Transverse colon (tissue), 4 donors: ENCODE measurements at regions not wholly inside any gene's neighbourhood (a gene's known extent, or its start where the extent isn't known, plus 50 kb on each side); places are given as distances from the start of the nearest gene placed in this dataset.
"Not testable (repeated sequence)": the region's sequence is repeated elsewhere in the genome, so short reads cannot be mapped to it uniquely, and the experiment has no call there.

Experiments
- DNase-seq: peaks from one replicate; pipeline ENCODE4 v3.0.0-alpha.2; 2019
- H3K27ac ChIP-seq, 4 donors: fragments of 200-600 bp; sonication (generic); 2 replicates each; pipeline ENCODE4 v1.5.1; 2016 to 2018; ENCODE audit warnings: inconsistent platforms in 4 of 4
- H3K27me3 ChIP-seq: fragments of 200-600 bp; sonication (generic); 2 replicates; pipeline ENCODE4 v1.5.1; 2017; ENCODE audit warnings: inconsistent platforms
- H3K36me3 ChIP-seq, 4 donors: fragments of 200-600 bp; sonication (generic); 2 replicates each; pipeline ENCODE4 v1.5.1; 2017 to 2019; ENCODE audit warnings: inconsistent platforms in 4 of 4
- H3K4me1 ChIP-seq, 4 donors: fragments of 200-600 bp; sonication (generic); 2 replicates each; pipeline ENCODE4 v1.5.1; 2017 to 2020; ENCODE audit warnings: inconsistent platforms in 4 of 4
- H3K4me3 ChIP-seq, 4 donors: fragments of 200-600 bp; sonication (generic); 1 replicate in 1 of 4; 2 replicates in 3 of 4; pipeline versions ENCODE4 v1.5.1 to v1.6.1; 2017 to 2019; ENCODE audit warnings: inconsistent platforms in 4 of 4
- H3K9me3 ChIP-seq, 2 donors: fragments of 200-600 bp; sonication (generic); 2 replicates each; pipeline ENCODE4 v1.5.1; 2017 to 2019; ENCODE audit warnings: inconsistent platforms in 2 of 2
- CTCF ChIP-seq, 5 experiments: fragments of 200-600 bp in 3 of 5; fragments of 450-650 bp in 2 of 5; sonication (generic) in 3 of 5; IDR thresholded peaks; 1 replicate in 2 of 5; 2 replicates in 3 of 5; pipeline ENCODE4 v1.5.1; 2016 to 2017; ENCODE audit warnings: antibody characterized with exemption in 5 of 5, inconsistent platforms in 3 of 5, mild to moderate bottlenecking in 2 of 5, moderate library complexity in 1 of 5
- POLR2AphosphoS5 ChIP-seq, 3 donors: sonication (generic); formaldehyde crosslinking; IDR thresholded peaks; one replicate each; pipeline ENCODE4 v1.6.1; 2016; ENCODE audit warnings: antibody characterized with exemption in 3 of 3
- WGBS, 2 donors: methylation state at CpG; one replicate each; pipeline ENCODE4 v1.1.5; 2018; ENCODE audit warnings: low coverage in 1 of 2; 5-methylcytosine and 5-hydroxymethylcytosine counted together
- in situ Hi-C, 4 donors: fragments of 200-750 bp; cut with MboI; loops; one replicate each; pipeline versions ENCODE4 v1.15.0 to v1.15.1; 2017; ENCODE audit warnings: low sequenced_read_pairs in 3 of 4, low pct_ligation_motif_present in 1 of 4, low pct_unique_long_range_greater_than_20kb in 1 of 4
- intact Hi-C: fragments of 100-400 bp; cut with DNase I; formaldehyde crosslinking; loops from one replicate; pipeline ENCODE4 v1.15.1; 2023; ENCODE audit warnings: low total_unique reads

GRCh38 chr17:30710276-30711088 is 114.0 kb downstream of the CRLF3 start:
- H3K27me3 ChIP-seq, DNase-seq, H3K36me3 ChIP-seq, H3K9me3 ChIP-seq, intact Hi-C loops: not testable (repeated sequence)
- WGBS, 2 donors = 33 to 86% methylated on average over 7 to 23 of the region's 31 CpGs
- in situ Hi-C loops = loop anchor here in 1 of 4 donors (25.0 kb wide), 1 partner anchor 223 kb away; the partner anchor contains the start of gene GOSR1
- Histone ChIP-seq H3K4me1 (peaks cover 0 to 34% (median 25%) of the 10 kb centered on the region in 4 donors), H3K4me3 (peak overlapping the region; percentile 55 to 91 (median 78)), H3K27ac (peak overlapping the region; percentile 18 to 87 (median 78))

- peak; percentile 35 for DNase-seq
- H3K36me3 ChIP-seq, H3K9me3 ChIP-seq, intact Hi-C loops: not testable (repeated sequence)
- H3K4me1 ChIP-seq = peaks cover 0 to 32% (median 24%) of the 10 kb centered on the region in 4 donors
- WGBS, 2 donors = 0% methylated on average over 45 of the region's 81 CpGs; no CpG with 5 or more reads in 1 of the 2 donors
- H3K27ac ChIP-seq = peak overlapping the region; percentile 18 to 87 (median 78)
- in situ Hi-C loops = loop anchor here in 1 of 4 donors (25.0 kb wide), 1 partner anchor 222 kb away; the partner anchor contains the start of gene GOSR1
- H3K4me3 ChIP-seq = peak overlapping the region; percentile 55 to 91 (median 78)
- peaks cover 14% of the 10 kb centered on the region for H3K27me3 ChIP-seq
Observed at GRCh38 chr17:30709561-30710275, 114.8 kb downstream of the CRLF3 start.

- DNase-seq, H3K36me3 ChIP-seq, intact Hi-C loops, H3K9me3 ChIP-seq: not testable (repeated sequence)
- Histone ChIP-seq H3K4me1 (peaks cover 0 to 29% (median 22%) of the 10 kb centered on the region in 4 donors), H3K27ac (peak overlapping the region; percentile 74 to 87 (median 81)), H3K4me3 (peak overlapping the region; percentile 55 to 91 (median 78)), H3K27me3 (peaks cover 14% of the 10 kb centered on the region)
- in situ Hi-C loops = loop anchor here in 1 of 4 donors (25.0 kb wide), 1 partner anchor 222 kb away; the partner anchor contains the start of gene GOSR1
- 2% methylated on average over 22 of the region's 64 CpGs; no CpG with 5 or more reads in 1 of the 2 donors for WGBS, 2 donors
Observed at GRCh38 chr17:30709096-30709495, 115.4 kb downstream of the CRLF3 start.

GRCh38 chr17:30708241-30709078 is 116.0 kb downstream of the CRLF3 start:
- peaks cover 0 to 29% (median 22%) of the 10 kb centered on the region in 4 donors for H3K4me1 ChIP-seq
- DNase-seq = peak; percentile 84
- H3K9me3 ChIP-seq, intact Hi-C loops, H3K36me3 ChIP-seq: not testable (repeated sequence)
- TF ChIP-seq CTCF (IDR thresholded peaks at IDR 0.05) (peak in 1 of 5 experiments; percentile 3), POLR2AphosphoS5 (IDR thresholded peaks at IDR 0.05) (peak; percentile 20 to 45 (median 26))
- H3K27me3 ChIP-seq = peaks cover 14% of the 10 kb centered on the region
- in situ Hi-C loops = loop anchor here in 1 of 4 donors (25.0 kb wide), 1 partner anchor 221 kb away; the partner anchor contains the start of gene GOSR1
- WGBS, 2 donors = 1% methylated on average over 60 of the region's 75 CpGs; no CpG with 5 or more reads in 1 of the 2 donors
- H3K27ac ChIP-seq = peak overlapping the region; percentile 74 to 87 (median 81)
- peak overlapping the region; percentile 55 to 91 (median 68) for H3K4me3 ChIP-seq

- intact Hi-C loops, H3K9me3 ChIP-seq, H3K36me3 ChIP-seq: not testable (repeated sequence)
- Histone ChIP-seq H3K27me3 (peaks cover 14% of the 10 kb centered on the region), H3K4me3 (peak overlapping the region; percentile 55 to 91 (median 68)), H3K27ac (peak overlapping the region; percentile 74 to 87 (median 81)), H3K4me1 (peaks cover 0 to 29% (median 22%) of the 10 kb centered on the region in 4 donors)
- in situ Hi-C loops = loop anchor here in 1 of 4 donors (25.0 kb wide), 1 partner anchor 220 kb away; the partner anchor contains the start of gene GOSR1
- 0 to 2% methylated on average over 6 to 18 of the region's 18 CpGs for WGBS, 2 donors
- DNase-seq = peak; percentile 37
Observed at GRCh38 chr17:30707724-30708240, 116.7 kb downstream of the CRLF3 start.

DNA sequence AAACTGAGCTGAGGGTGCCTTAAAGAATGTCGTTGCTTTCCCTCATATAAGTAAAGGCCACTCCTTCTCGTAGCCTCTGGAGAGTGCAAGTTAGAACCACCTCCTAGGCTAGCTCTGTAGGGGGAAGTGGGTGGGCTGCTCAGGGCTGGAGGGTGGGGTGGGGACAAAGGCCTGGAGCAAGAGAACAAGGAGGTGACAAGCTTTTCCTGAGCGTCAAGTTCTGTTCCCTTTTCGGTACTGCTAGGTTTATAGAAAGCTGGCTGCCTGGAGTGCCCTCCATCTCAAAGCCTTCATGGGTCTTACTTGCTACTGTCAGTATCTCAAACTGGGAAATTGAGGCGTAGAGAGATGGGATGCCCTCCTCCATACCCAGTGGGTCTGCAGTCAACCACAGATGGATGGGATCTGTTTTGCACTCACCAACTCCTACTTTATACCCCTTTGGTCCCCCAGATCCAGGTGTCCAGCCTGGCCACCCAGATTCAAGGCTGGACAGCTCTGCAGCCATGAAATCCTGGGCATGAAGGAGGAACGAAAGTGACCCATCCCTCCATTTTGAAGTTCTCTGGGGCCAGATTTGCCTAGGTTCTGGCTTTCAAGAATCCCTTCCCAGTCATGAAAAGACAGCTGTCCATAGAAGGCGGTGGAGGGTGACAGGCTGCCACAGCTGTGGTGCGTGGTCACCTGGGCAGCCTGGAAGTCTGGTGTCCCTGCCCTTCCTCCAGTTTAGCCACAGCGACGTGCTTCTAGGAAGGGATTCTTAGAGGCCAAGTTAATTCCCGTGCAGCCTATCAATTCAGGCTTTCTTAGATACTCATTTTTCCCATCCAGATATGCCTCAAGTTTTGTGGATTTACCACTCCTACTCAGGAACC is 117.8 kb downstream of the CRLF3 start:
- H3K27ac ChIP-seq, H3K9me3 ChIP-seq, intact Hi-C loops, H3K36me3 ChIP-seq, DNase-seq: not testable (repeated sequence)
- H3K4me3 ChIP-seq = peak overlapping the region in 1 of 4 donors; percentile 37
- H3K27me3 ChIP-seq = peaks cover 14% of the 10 kb centered on the region
- in situ Hi-C loops = loop anchor here in 1 of 4 donors (25.0 kb wide), 1 partner anchor 219 kb away; the partner anchor contains the start of gene GOSR1
- peaks cover 0 to 29% (median 22%) of the 10 kb centered on the region in 4 donors for H3K4me1 ChIP-seq
- 50 to 60% methylated on average over 1 to 11 of the region's 11 CpGs for WGBS, 2 donors

DNA sequence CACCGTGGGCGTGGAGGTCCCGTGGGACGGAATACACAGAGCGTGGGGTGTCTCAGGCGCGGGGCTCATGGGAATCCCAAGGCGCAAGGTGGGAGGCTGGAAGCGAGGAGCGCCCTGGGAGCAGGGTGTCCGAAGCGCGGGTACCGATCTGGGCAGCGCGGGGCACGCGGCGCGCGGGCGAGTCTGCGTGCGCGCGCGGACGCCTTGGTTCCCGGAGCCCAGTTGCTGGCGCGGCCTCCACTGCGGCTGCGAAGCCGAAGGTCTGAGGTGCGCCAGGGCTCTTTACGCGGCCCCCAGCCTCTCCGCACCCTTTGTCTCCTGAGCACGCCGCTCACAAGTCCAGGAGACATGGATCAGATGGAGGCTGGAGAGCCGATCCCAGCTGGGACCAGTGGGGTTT is 118.5 kb downstream of the CRLF3 start:
- in situ Hi-C loops = loop anchor here in 1 of 4 donors (25.0 kb wide), 1 partner anchor 219 kb away; the partner anchor contains the start of gene GOSR1
- DNase-seq, H3K9me3 ChIP-seq, H3K27ac ChIP-seq, H3K36me3 ChIP-seq, intact Hi-C loops: not testable (repeated sequence)
- 2% methylated on average over 24 of the region's 41 CpGs; no CpG with 5 or more reads in 1 of the 2 donors for WGBS, 2 donors
- Histone ChIP-seq H3K27me3 (peaks cover 17% of the 10 kb centered on the region), H3K4me1 (peaks cover 0 to 29% (median 22%) of the 10 kb centered on the region in 4 donors), H3K4me3 (peak overlapping the region in 1 of 4 donors; percentile 37)
